H9 (cell line): ENCODE measurements at regions not wholly inside any gene's neighbourhood (a gene's known extent, or its start where the extent isn't known, plus 50 kb on each side); places are given as distances from the start of the nearest gene placed in this dataset.

Experiments used
- DNase-seq: peaks from one replicate; pipeline ENCODE4 v3.0.0-alpha.2; 2017
- H2AFZ ChIP-seq: one replicate; pipeline ENCODE4 v1.6.1; 2013; ENCODE audit warnings: mild to moderate bottlenecking, low read length, control low read depth, moderate library complexity
- H2AK5ac ChIP-seq: 2 replicates; pipeline ENCODE4 v1.6.1; 2013; ENCODE audit warnings: low read length, control low read depth, mixed read lengths; ENCODE audit not compliant: insufficient read length
- H2BK120ac ChIP-seq: one replicate; pipeline ENCODE4 v1.6.1; 2013; ENCODE audit warnings: low read depth, mild to moderate bottlenecking, low read length, control low read depth, inconsistent platforms; ENCODE audit not compliant: poor library complexity, severe bottlenecking
- H2BK12ac ChIP-seq: 2 replicates; pipeline ENCODE4 v1.6.1; 2013; ENCODE audit warnings: low read length, control low read depth, mixed read lengths, low read depth; ENCODE audit not compliant: insufficient read length
- H2BK15ac ChIP-seq: 2 replicates; pipeline ENCODE4 v1.6.1; 2013; ENCODE audit warnings: low read depth, low read length, control low read depth
- H2BK20ac ChIP-seq: one replicate; pipeline ENCODE4 v1.6.1; 2013; ENCODE audit warnings: low read depth, mild to moderate bottlenecking, low read length, control low read depth, inconsistent platforms; ENCODE audit not compliant: poor library complexity, severe bottlenecking
- H2BK5ac ChIP-seq: 2 replicates; pipeline ENCODE4 v1.6.1; 2013; ENCODE audit warnings: low read length, control low read depth, mixed read lengths; ENCODE audit not compliant: insufficient read length
- H3K14ac ChIP-seq: 2 replicates; pipeline ENCODE4 v1.6.1; 2013; ENCODE audit warnings: low read length, control low read depth; ENCODE audit not compliant: insufficient read depth
- H3K18ac ChIP-seq: 2 replicates; pipeline ENCODE4 v1.6.1; 2013; ENCODE audit warnings: low read depth, mild to moderate bottlenecking, mixed read lengths, low read length, control low read depth; ENCODE audit not compliant: insufficient read length
- H3K23ac ChIP-seq: 2 replicates; pipeline ENCODE4 v1.6.1; 2013; ENCODE audit warnings: low read length, control low read depth, mixed read lengths, low read depth; ENCODE audit not compliant: insufficient read length
- H3K23me2 ChIP-seq: 2 replicates; pipeline ENCODE4 v1.6.1; 2013; ENCODE audit warnings: low read depth, mild to moderate bottlenecking, mixed read lengths, low read length, control low read depth; ENCODE audit not compliant: insufficient read length, poor library complexity, severe bottlenecking
- H3K27ac ChIP-seq: 2 replicates; pipeline ENCODE4 v1.5.1; 2013; ENCODE audit warnings: low read length, control low read depth, mixed read lengths, low read depth; ENCODE audit not compliant: insufficient read length
- H3K27me3 ChIP-seq: 2 replicates; pipeline ENCODE4 v1.6.1; 2013; ENCODE audit warnings: low read length, control low read depth, inconsistent platforms; ENCODE audit not compliant: insufficient read depth
- H3K4ac ChIP-seq: 2 replicates; pipeline ENCODE4 v1.6.1; 2013; ENCODE audit warnings: low read depth, mild to moderate bottlenecking, control low read depth, inconsistent platforms, low read length, moderate library complexity
- H3K4me1 ChIP-seq: 2 replicates; pipeline ENCODE4 v1.6.1; 2013; ENCODE audit warnings: low read length, control low read depth, inconsistent platforms; ENCODE audit not compliant: insufficient read depth
- H3K4me2 ChIP-seq: 2 replicates; pipeline ENCODE4 v1.6.1; 2013; ENCODE audit warnings: low read length, control low read depth, mixed read lengths; ENCODE audit not compliant: insufficient read length, insufficient read depth
- H3K56ac ChIP-seq: 2 replicates; pipeline ENCODE4 v1.6.1; 2013; ENCODE audit warnings: low read depth, mild to moderate bottlenecking, mixed read lengths, low read length, control low read depth; ENCODE audit not compliant: insufficient read length
- H3K79me1 ChIP-seq: 2 replicates; pipeline ENCODE4 v1.6.1; 2013; ENCODE audit warnings: low read depth, mild to moderate bottlenecking, moderate library complexity, low read length, control low read depth, inconsistent platforms; ENCODE audit not compliant: insufficient read depth, poor library complexity, severe bottlenecking
- H3K79me2 ChIP-seq: 2 replicates; pipeline ENCODE4 v1.6.1; 2013; ENCODE audit warnings: low read length, control low read depth, inconsistent platforms; ENCODE audit not compliant: insufficient read depth
- H3K9ac ChIP-seq: 2 replicates; pipeline ENCODE4 v1.6.1; 2013; ENCODE audit warnings: low read length, control low read depth, mixed read lengths; ENCODE audit not compliant: insufficient read length; ENCODE audit errors: extremely low read depth
- H3K9me3 ChIP-seq: one replicate; pipeline ENCODE4 v1.6.1; 2013; ENCODE audit warnings: low read depth, low read length, inconsistent platforms; ENCODE audit not compliant: control insufficient read depth
- H3T11ph ChIP-seq: one replicate; pipeline ENCODE4 v1.6.1; 2013; ENCODE audit warnings: mild to moderate bottlenecking, low read length, control low read depth, inconsistent platforms
- H4K20me1 ChIP-seq: one replicate; pipeline ENCODE4 v1.6.1; 2013; ENCODE audit not compliant: control insufficient read depth, insufficient read length, insufficient read depth
- H4K5ac ChIP-seq: 2 replicates; pipeline ENCODE4 v1.6.1; 2013; ENCODE audit warnings: low read depth, mild to moderate bottlenecking, mixed read lengths, low read length, control low read depth; ENCODE audit not compliant: insufficient read length
- H4K8ac ChIP-seq: replicated peaks from 2 replicates; pipeline ENCODE4 v1.6.1; 2013; ENCODE audit warnings: low read length, control low read depth, mixed read lengths, low read depth; ENCODE audit not compliant: insufficient read length
- H4K91ac ChIP-seq: 2 replicates; pipeline ENCODE4 v1.6.1; 2013; ENCODE audit warnings: low read depth, mild to moderate bottlenecking, moderate library complexity, mixed read lengths, low read length, control low read depth; ENCODE audit not compliant: insufficient read length
- H3K27ac Mint-ChIP-seq, 3 experiments: 2 replicates in 2 of 3; 3 replicates in 1 of 3; pipeline ENCODE4 v1.8.0; 2020 to 2021; ENCODE audit warnings: mixed read lengths in 3 of 3, mild to moderate bottlenecking in 1 of 3, moderate library complexity in 1 of 3
- H3K27me3 Mint-ChIP-seq: 2 replicates; pipeline ENCODE4 v1.8.0; 2021; ENCODE audit warnings: low read depth, mild to moderate bottlenecking, moderate library complexity, mixed read lengths
- H3K36me3 Mint-ChIP-seq, 3 experiments: 2 replicates in 2 of 3; 3 replicates in 1 of 3; pipeline ENCODE4 v1.8.0; 2020 to 2021; ENCODE audit warnings: low read depth in 3 of 3, mixed read lengths in 3 of 3; ENCODE audit not compliant: insufficient read depth in 1 of 3
- H3K4me1 Mint-ChIP-seq, 2 experiments: 2 replicates each; pipeline ENCODE4 v1.8.0; 2020; ENCODE audit warnings: mixed read lengths in 2 of 2
- H3K4me3 Mint-ChIP-seq, 2 experiments: 2 replicates in 1 of 2; 3 replicates in 1 of 2; pipeline ENCODE4 v1.8.0; 2020 to 2021; ENCODE audit warnings: mild to moderate bottlenecking in 2 of 2, mixed read lengths in 2 of 2, moderate library complexity in 1 of 2
- H3K9me3 Mint-ChIP-seq, 2 experiments: 2 replicates in 1 of 2; 3 replicates in 1 of 2; pipeline ENCODE4 v1.8.0; 2020; ENCODE audit warnings: mild to moderate bottlenecking in 2 of 2, mixed read lengths in 2 of 2, moderate library complexity in 1 of 2
- TF ChIP-seq, protein P1 (sequence below): fragments of 200-600 bp; sonication (generic); conservative IDR thresholded peaks from 3 replicates; pipeline ENCODE4 v1.8.0; 2021; ENCODE audit warnings: antibody characterized with exemption, mild to moderate bottlenecking

GRCh38 chr14:54094765-54095164, 138.1 kb upstream of the BMP4 start:
- Histone ChIP-seq H3K4me1 (no peaks in the 10 kb centered on the region), H3K4me2 (no peak overlapping the region), H3K9me3 (no peaks in the 10 kb centered on the region), H2AFZ (no peak overlapping the region), H3K79me1 (no peaks in the 10 kb centered on the region), H3K27ac (no peak overlapping the region), H4K8ac (no peak overlapping the region), H3K9ac (no peak overlapping the region), H2BK120ac (no peak overlapping the region), H3K4ac (no peak overlapping the region), H3K23me2 (no peaks in the 10 kb centered on the region), H3K56ac (no peak overlapping the region), H3K27me3 (no peaks in the 10 kb centered on the region), H4K5ac (no peak overlapping the region), H2AK5ac (no peak overlapping the region), H2BK20ac (no peak overlapping the region), H4K91ac (no peak overlapping the region), H2BK12ac (no peak overlapping the region), H2BK15ac (no peak overlapping the region), H3K79me2 (no peaks in the 10 kb centered on the region), H3T11ph (no peak overlapping the region), H3K14ac (no peak overlapping the region), H4K20me1 (no peaks in the 10 kb centered on the region), H2BK5ac (no peak overlapping the region), H3K23ac (no peak overlapping the region), H3K18ac (no peak overlapping the region)
- Mint-ChIP-seq H3K4me1 (no peaks in the 10 kb centered on the region), H3K27ac (no peak overlapping the region), H3K27me3 (no peaks in the 10 kb centered on the region), H3K4me3 (no peak overlapping the region), H3K9me3 (peaks cover 19 to 27% of the 10 kb centered on the region in 2 experiments), H3K36me3 (peaks cover 2 to 20% (median 10%) of the 10 kb centered on the region in 3 experiments; a peak in 6 of 7 replicates)
- TF ChIP-seq, protein P1, sequence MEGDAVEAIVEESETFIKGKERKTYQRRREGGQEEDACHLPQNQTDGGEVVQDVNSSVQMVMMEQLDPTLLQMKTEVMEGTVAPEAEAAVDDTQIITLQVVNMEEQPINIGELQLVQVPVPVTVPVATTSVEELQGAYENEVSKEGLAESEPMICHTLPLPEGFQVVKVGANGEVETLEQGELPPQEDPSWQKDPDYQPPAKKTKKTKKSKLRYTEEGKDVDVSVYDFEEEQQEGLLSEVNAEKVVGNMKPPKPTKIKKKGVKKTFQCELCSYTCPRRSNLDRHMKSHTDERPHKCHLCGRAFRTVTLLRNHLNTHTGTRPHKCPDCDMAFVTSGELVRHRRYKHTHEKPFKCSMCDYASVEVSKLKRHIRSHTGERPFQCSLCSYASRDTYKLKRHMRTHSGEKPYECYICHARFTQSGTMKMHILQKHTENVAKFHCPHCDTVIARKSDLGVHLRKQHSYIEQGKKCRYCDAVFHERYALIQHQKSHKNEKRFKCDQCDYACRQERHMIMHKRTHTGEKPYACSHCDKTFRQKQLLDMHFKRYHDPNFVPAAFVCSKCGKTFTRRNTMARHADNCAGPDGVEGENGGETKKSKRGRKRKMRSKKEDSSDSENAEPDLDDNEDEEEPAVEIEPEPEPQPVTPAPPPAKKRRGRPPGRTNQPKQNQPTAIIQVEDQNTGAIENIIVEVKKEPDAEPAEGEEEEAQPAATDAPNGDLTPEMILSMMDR = no peak
- no peak for DNase-seq
